ENCODE measurements at regions not wholly inside any gene's neighbourhood (a gene's known extent, or its start where the extent isn't known, plus 50 kb on each side); places are given as distances from the start of the nearest gene placed in this dataset.

DNA sequence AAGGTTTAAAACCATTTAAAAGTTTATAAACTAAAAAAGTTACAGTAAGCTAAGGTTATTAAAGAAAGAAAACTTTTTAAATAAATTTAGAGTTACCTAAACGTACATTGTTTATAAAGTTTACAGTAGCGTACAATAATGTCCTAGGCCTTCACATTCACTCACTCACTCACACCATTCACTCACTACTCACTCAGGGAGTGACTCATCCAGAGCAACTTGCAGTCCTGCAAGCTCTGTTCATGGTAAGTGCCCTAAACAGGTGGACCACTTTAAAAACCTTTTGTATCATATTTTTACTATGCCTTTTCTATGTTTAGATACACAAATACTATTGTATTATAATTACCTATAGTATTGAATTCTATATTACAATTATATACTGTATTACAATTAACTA is 190.8 kb upstream of the RASA1 start:
- no peak for DNase-seq (ENCODE audit: extremely low spot score)
- POLR2A ChIA-PET, result no interaction called here
- TF ChIP-seq, protein P1, sequence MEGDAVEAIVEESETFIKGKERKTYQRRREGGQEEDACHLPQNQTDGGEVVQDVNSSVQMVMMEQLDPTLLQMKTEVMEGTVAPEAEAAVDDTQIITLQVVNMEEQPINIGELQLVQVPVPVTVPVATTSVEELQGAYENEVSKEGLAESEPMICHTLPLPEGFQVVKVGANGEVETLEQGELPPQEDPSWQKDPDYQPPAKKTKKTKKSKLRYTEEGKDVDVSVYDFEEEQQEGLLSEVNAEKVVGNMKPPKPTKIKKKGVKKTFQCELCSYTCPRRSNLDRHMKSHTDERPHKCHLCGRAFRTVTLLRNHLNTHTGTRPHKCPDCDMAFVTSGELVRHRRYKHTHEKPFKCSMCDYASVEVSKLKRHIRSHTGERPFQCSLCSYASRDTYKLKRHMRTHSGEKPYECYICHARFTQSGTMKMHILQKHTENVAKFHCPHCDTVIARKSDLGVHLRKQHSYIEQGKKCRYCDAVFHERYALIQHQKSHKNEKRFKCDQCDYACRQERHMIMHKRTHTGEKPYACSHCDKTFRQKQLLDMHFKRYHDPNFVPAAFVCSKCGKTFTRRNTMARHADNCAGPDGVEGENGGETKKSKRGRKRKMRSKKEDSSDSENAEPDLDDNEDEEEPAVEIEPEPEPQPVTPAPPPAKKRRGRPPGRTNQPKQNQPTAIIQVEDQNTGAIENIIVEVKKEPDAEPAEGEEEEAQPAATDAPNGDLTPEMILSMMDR (IDR thresholded peaks at IDR 0.05; ENCODE audit: control extremely low read depth, extremely low read depth, low read depth, missing control alignments), result no peak
- CTCF ChIA-PET, result no interaction called here

GRCh38 chr5:87079219-87079618 is 188.5 kb upstream of the RASA1 start:
- CTCF ChIA-PET, result no interaction called here
- POLR2A ChIA-PET, result no interaction called here
- DNase-seq (ENCODE audit: extremely low spot score), result no peak
- TF ChIP-seq, protein P1 (IDR thresholded peaks at IDR 0.05; ENCODE audit: control extremely low read depth, extremely low read depth, low read depth, missing control alignments), result no peak

DNA sequence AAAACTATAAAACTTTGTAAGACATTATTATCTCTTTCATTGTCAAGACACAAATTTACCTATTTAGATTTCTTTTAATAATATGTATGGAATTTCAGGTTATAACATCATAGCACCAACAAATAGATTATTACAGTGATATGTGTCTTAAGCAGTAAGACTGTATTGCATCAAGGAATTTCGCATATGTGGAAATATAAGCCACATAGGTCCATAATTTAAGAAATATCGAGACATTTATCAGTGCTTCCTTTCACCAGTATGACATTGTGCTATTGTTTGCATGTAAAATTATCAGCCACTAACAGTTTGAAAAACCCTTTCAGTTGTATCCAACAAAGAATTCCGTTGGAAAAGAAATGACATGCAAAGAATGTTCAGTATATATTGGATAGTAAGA is 186.7 kb upstream of the RASA1 start:
- no peak for DNase-seq (ENCODE audit: extremely low spot score)
- POLR2A ChIA-PET, result no interaction called here
- TF ChIP-seq, protein P1 (IDR thresholded peaks at IDR 0.05; ENCODE audit: control extremely low read depth, extremely low read depth, low read depth, missing control alignments), result no peak
- CTCF ChIA-PET, result interaction anchor here (0.8 kb wide), 1 partner anchor 10 kb away, joined by 3 read pairs; no protein-coding TSS in a partner anchor

GRCh38 chr5:87081511-87082372 is 185.9 kb upstream of the RASA1 start:
- DNase-seq (ENCODE audit: extremely low spot score), result peak; percentile 47
- POLR2A ChIA-PET, result no interaction called here
- TF ChIP-seq, protein P1 (IDR thresholded peaks at IDR 0.05; ENCODE audit: control extremely low read depth, extremely low read depth, low read depth, missing control alignments), result no peak
- CTCF ChIA-PET, result interaction anchor here (0.8 kb wide), 1 partner anchor 10 kb away, joined by 3 read pairs; no protein-coding TSS in a partner anchor

GRCh38 chr5:87094347-87094746 is 173.3 kb upstream of the RASA1 start:
- TF ChIP-seq, protein P1 (IDR thresholded peaks at IDR 0.05; ENCODE audit: control extremely low read depth, extremely low read depth, low read depth, missing control alignments), result no peak
- no peak for DNase-seq (ENCODE audit: extremely low spot score)
- CTCF ChIA-PET, result no interaction called here
- POLR2A ChIA-PET, result no interaction called here

DNA sequence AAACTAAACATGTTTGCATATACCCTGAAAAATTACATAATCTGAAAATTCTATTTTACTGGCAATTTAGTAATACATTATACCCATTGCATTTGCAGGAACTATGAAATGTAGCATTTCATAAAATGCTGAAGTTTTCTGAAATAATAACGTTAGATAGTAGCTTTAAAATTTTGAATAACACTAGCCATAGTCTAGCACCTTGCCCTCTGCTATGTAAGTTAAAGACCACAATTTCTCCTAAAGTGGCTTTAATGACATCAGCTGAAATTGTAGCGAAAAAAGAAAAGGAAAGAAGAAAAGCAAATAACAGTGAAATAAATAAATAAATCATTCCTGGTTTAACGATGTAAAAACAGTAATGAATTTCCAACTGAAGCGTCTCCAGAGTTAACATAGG is 172.8 kb upstream of the RASA1 start:
- POLR2A ChIA-PET, result no interaction called here
- CTCF ChIA-PET, result interaction anchor here (1.4 kb wide), 1 partner anchor 13 kb away, joined by 5 read pairs; no protein-coding TSS in a partner anchor
- DNase-seq (ENCODE audit: extremely low spot score), result no peak
- TF ChIP-seq, protein P1 (IDR thresholded peaks at IDR 0.05; ENCODE audit: control extremely low read depth, extremely low read depth, low read depth, missing control alignments), result no peak
